SK-N-SH (cell line): ENCODE measurements at regions not wholly inside any gene's neighbourhood (a gene's known extent, or its start where the extent isn't known, plus 50 kb on each side); places are given as distances from the start of the nearest gene placed in this dataset.

Experiments
- CTCF ChIA-PET: fragments of 300-600, 350-600 bp; formaldehyde crosslinking; extraction: SDS; loops from one replicate; lab custom pipeline; 2021; lab: Yijun Ruan, JAX
- POLR2A ChIA-PET: fragments of 350-600 bp; sonication (Branson Sonifier 250); formaldehyde crosslinking; extraction: SDS; loops from one replicate; lab custom pipeline; 2020; ENCODE audit warnings: antibody characterized with exemption, inconsistent platforms; lab: Yijun Ruan, JAX
- DNase-seq: peaks from one replicate; pipeline ENCODE4 v3.0.0; 2012
- H2AFZ ChIP-seq: fragments of 200-600 bp; sonication (generic); 2 replicates; pipeline ENCODE4 v1.8.1; 2016; ENCODE audit warnings: antibody characterized with exemption, mild to moderate bottlenecking, low read depth
- H3F3A ChIP-seq: fragments of 200-600 bp; sonication (generic); replicated peaks from 2 replicates; pipeline ENCODE3; 2016; ENCODE audit warnings: antibody characterized with exemption, mild to moderate bottlenecking; ENCODE audit not compliant: insufficient read depth
- H3K27ac ChIP-seq, 2 experiments: fragments of 200-500 bp in 1 of 2; fragments of 200-600 bp in 1 of 2; sonication (Bioruptor generic) in 1 of 2; sonication (generic), shearing (Covaris generic) in 1 of 2; 2 replicates each; pipeline versions ENCODE4 v1.5.1 to v1.6.1; 2014 to 2016; ENCODE audit warnings: low read depth in 2 of 2, inconsistent platforms in 1 of 2, low read length in 1 of 2, mild to moderate bottlenecking in 1 of 2, mixed read lengths in 1 of 2
- H3K27me3 ChIP-seq: fragments of 200-600 bp; sonication (generic), shearing (Covaris generic); 2 replicates; pipeline ENCODE4 v1.6.1; 2016; ENCODE audit warnings: mixed run types; ENCODE audit not compliant: insufficient read depth
- H3K36me3 ChIP-seq, 2 experiments: fragments of 200-500 bp in 1 of 2; fragments of 200-600 bp in 1 of 2; sonication (Bioruptor generic) in 1 of 2; sonication (generic) in 1 of 2; replicated peaks in 1 of 2; 2 replicates each; pipeline versions ENCODE3 to v1.5.1; 2014 to 2016; ENCODE audit warnings: low read length in 1 of 2, mild to moderate bottlenecking in 1 of 2; ENCODE audit not compliant: insufficient read depth in 2 of 2, control insufficient read depth in 1 of 2
- H3K4me1 ChIP-seq, 2 experiments: fragments of 200-500 bp in 1 of 2; fragments of 200-600 bp in 1 of 2; sonication (Bioruptor generic) in 1 of 2; sonication (generic), shearing (Covaris generic) in 1 of 2; 2 replicates each; pipeline versions ENCODE4 v1.5.1 to v1.6.1; 2014 to 2016; ENCODE audit warnings: low read depth in 1 of 2, low read length in 1 of 2, mixed run types in 1 of 2; ENCODE audit not compliant: insufficient read depth in 2 of 2, control insufficient read depth in 1 of 2
- H3K4me2 ChIP-seq: fragments of 200-600 bp; sonication (generic), shearing (Covaris generic); 2 replicates; pipeline ENCODE4 v1.6.1; 2017; ENCODE audit warnings: mixed run types
- H3K4me3 ChIP-seq, 2 experiments: fragments of 200-500 bp in 1 of 2; fragments of 200-600 bp in 1 of 2; sonication (Bioruptor generic) in 1 of 2; sonication (generic), shearing (Covaris generic) in 1 of 2; 2 replicates each; pipeline versions ENCODE4 v1.5.1 to v1.8.1; 2014 to 2016; ENCODE audit warnings: low read depth in 2 of 2, inconsistent platforms in 1 of 2, low read length in 1 of 2, mild to moderate bottlenecking in 1 of 2, mixed read lengths in 1 of 2, moderate library complexity in 1 of 2
- H3K79me2 ChIP-seq: fragments of 200-600 bp; sonication (generic); 2 replicates; pipeline ENCODE4 v1.8.1; 2017; ENCODE audit warnings: mild to moderate bottlenecking; ENCODE audit not compliant: insufficient read depth
- H3K9ac ChIP-seq: fragments of 200-600 bp; sonication (generic); 2 replicates; pipeline ENCODE4 v1.6.1; 2017; ENCODE audit warnings: mixed run types
- H3K9me2 ChIP-seq: fragments of 200-600 bp; sonication (generic); 2 replicates; pipeline ENCODE4 v1.6.1; 2017; ENCODE audit warnings: mixed run types
- H3K9me3 ChIP-seq: fragments of 200-600 bp; sonication (generic); 2 replicates; pipeline ENCODE4 v1.6.1; 2017; ENCODE audit warnings: mixed run types, mild to moderate bottlenecking, moderate library complexity
- H4K20me1 ChIP-seq: fragments of 200-600 bp; sonication (generic); 2 replicates; pipeline ENCODE4 v1.6.1; 2017; ENCODE audit warnings: mild to moderate bottlenecking, mixed run types; ENCODE audit not compliant: insufficient read depth
- CHD2 ChIP-seq: fragments of 150-350 bp; IDR thresholded peaks from 2 replicates; pipeline ENCODE4 v1.6.1; 2018; ENCODE audit warnings: low read length; ENCODE audit not compliant: partially characterized antibody
- ELF1 ChIP-seq: IDR thresholded peaks from 2 replicates; pipeline ENCODE4 v1.4.0; 2012
- EP300 ChIP-seq, 2 experiments: IDR thresholded peaks; 2 replicates each; pipeline versions ENCODE4 v1.4.0 to v1.6.1; 2012; ENCODE audit warnings: borderline replicate concordance in 1 of 2, low read depth in 1 of 2, low read length in 1 of 2
- EZH2phosphoT487 ChIP-seq: fragments of 200-600 bp; sonication (generic); IDR thresholded peaks from 2 replicates; pipeline ENCODE4 v1.6.1; 2017; ENCODE audit warnings: low read depth, mixed run types, mild to moderate bottlenecking, antibody characterized with exemption, moderate library complexity, borderline replicate concordance
- FOSL2 ChIP-seq: IDR thresholded peaks from 2 replicates; pipeline ENCODE4 v1.4.0; 2012; ENCODE audit warnings: low read depth, mild to moderate bottlenecking, moderate library complexity, borderline replicate concordance
- FOXJ3 ChIP-seq: sonication (generic); formaldehyde crosslinking; IDR thresholded peaks from 2 replicates; pipeline ENCODE4 v1.5.1; 2020; ENCODE audit warnings: mild to moderate bottlenecking, missing genetic modification reagents
- GABPA ChIP-seq: IDR thresholded peaks from 2 replicates; pipeline ENCODE4 v1.4.0; 2012; ENCODE audit warnings: low read depth, mild to moderate bottlenecking
- GATA2 ChIP-seq: sonication (generic); formaldehyde crosslinking; IDR thresholded peaks from 2 replicates; pipeline ENCODE4 v1.5.0; 2020; ENCODE audit warnings: mild to moderate bottlenecking, missing genetic modification reagents
- IRF3 ChIP-seq: fragments of 150-350 bp; IDR thresholded peaks from 2 replicates; pipeline ENCODE4 v1.6.1; 2016; ENCODE audit warnings: mild to moderate bottlenecking, low read depth, low read length
- JUND ChIP-seq: IDR thresholded peaks from 2 replicates; pipeline ENCODE4 v1.4.0; 2012
- MAX ChIP-seq: IDR thresholded peaks from 2 replicates; pipeline ENCODE4 v1.4.0; 2012; ENCODE audit warnings: low read depth
- MEF2A ChIP-seq: IDR thresholded peaks from 2 replicates; pipeline ENCODE4 v1.4.0; 2012; ENCODE audit warnings: low read depth, borderline replicate concordance
- NFIC ChIP-seq: IDR thresholded peaks from 2 replicates; pipeline ENCODE4 v1.4.0; 2012; ENCODE audit warnings: borderline replicate concordance
- NRF1 ChIP-seq: IDR thresholded peaks from 2 replicates; pipeline ENCODE4 v1.6.1; 2012; ENCODE audit warnings: low read depth, mild to moderate bottlenecking, low read length
- RCOR1 ChIP-seq: fragments of 150-350 bp; IDR thresholded peaks from 2 replicates; pipeline ENCODE4 v1.6.1; 2017; ENCODE audit warnings: antibody characterized with exemption, low read length
- REST ChIP-seq: IDR thresholded peaks from 2 replicates; pipeline ENCODE4 v1.6.1; 2012; ENCODE audit warnings: mild to moderate bottlenecking, low read depth, low read length, moderate library complexity
- RFX5 ChIP-seq: IDR thresholded peaks from 2 replicates; pipeline ENCODE4 v1.6.1; 2012; ENCODE audit warnings: mild to moderate bottlenecking, improper control_type of control experiment, low read length
- USF2 ChIP-seq: fragments of 150-350 bp; IDR thresholded peaks from 2 replicates; pipeline ENCODE4 v1.6.1; 2017; ENCODE audit warnings: antibody characterized with exemption, low read length, low read depth, borderline replicate concordance
- YY1 ChIP-seq: IDR thresholded peaks from 2 replicates; pipeline ENCODE4 v1.4.0; 2012; ENCODE audit warnings: low read depth, mild to moderate bottlenecking
- WGBS: methylation state at CpG from one replicate; pipeline ENCODE4 v1.1.6; 2017; ENCODE audit warnings: low lambda C conversion rate; 5-methylcytosine and 5-hydroxymethylcytosine counted together

- ChIA-PET POLR2A (no interaction called here), CTCF (interaction anchor here (0.8 kb wide), 1 partner anchor 38 kb away, joined by 3 read pairs; no protein-coding TSS in a partner anchor)
These were observed 358.2 kb downstream of the CD109 start for GRCh38 chr6:74054190-74054589.

GRCh38 chr6:74050921-74051320 is 354.9 kb downstream of the CD109 start:
- ChIA-PET POLR2A (no interaction called here), CTCF (no interaction called here)
- no peak for TF ChIP-seq REST
- no peak for TF ChIP-seq MAX
- no peak for TF ChIP-seq MEF2A
- TF ChIP-seq ELF1: no peak
- no peak for TF ChIP-seq EZH2phosphoT487
- TF ChIP-seq GABPA: no peak
- TF ChIP-seq NFIC: no peak
- TF ChIP-seq FOXJ3: no peak
- TF ChIP-seq JUND: no peak
- no peak for TF ChIP-seq GATA2 (CRISPR knock-in tag)
- no peak for TF ChIP-seq NRF1
- no peak for TF ChIP-seq YY1
- TF ChIP-seq RFX5: no peak
- TF ChIP-seq EP300 (IDR thresholded peaks at IDR 0.05; ENCODE audit: borderline replicate concordance in 1 of 2, low read depth in 1 of 2, low read length in 1 of 2): no peak
- no peak for TF ChIP-seq RCOR1
- TF ChIP-seq IRF3: no peak
- no peak for TF ChIP-seq CHD2
- Histone ChIP-seq H4K20me1 (no peaks in the 10 kb centered on the region), H3K79me2 (no peaks in the 10 kb centered on the region), H3K9me2 (no peaks in the 10 kb centered on the region), H3K27me3 (no peaks in the 10 kb centered on the region; the same call in 1 of the 2 replicates), H3K36me3 (no peaks in the 10 kb centered on the region), H3K4me1 (no peaks in the 10 kb centered on the region), H3F3A (no peaks in the 10 kb centered on the region), H3K4me3 (no peak overlapping the region), H2AFZ (no peak overlapping the region), H3K4me2 (no peak overlapping the region), H3K9ac (no peak overlapping the region), H3K9me3 (no peaks in the 10 kb centered on the region), H3K27ac (no peak overlapping the region)
- 6% methylated on average over 3 of the region's 3 CpGs for WGBS
- no peak for DNase-seq

More at GRCh38 chr6:74054190-74054589, 358.2 kb downstream of the CD109 start:
- no peak overlapping the region for H3K9ac ChIP-seq
- H4K20me1 ChIP-seq: no peaks in the 10 kb centered on the region
- H3K4me3 ChIP-seq: no peak overlapping the region
- DNase-seq: no peak
- no peaks in the 10 kb centered on the region; the same call in 1 of the 2 replicates for H3K27me3 ChIP-seq
- no peaks in the 10 kb centered on the region for H3K79me2 ChIP-seq
- H3K27ac ChIP-seq: no peak overlapping the region
- H3K4me1 ChIP-seq: no peaks in the 10 kb centered on the region
- no peak for TF ChIP-seq NRF1
- TF ChIP-seq USF2: no peak
- TF ChIP-seq FOSL2: no peak
- no peak for TF ChIP-seq RFX5
- H3F3A ChIP-seq: no peaks in the 10 kb centered on the region
- H2AFZ ChIP-seq: no peak overlapping the region
- no peaks in the 10 kb centered on the region for H3K36me3 ChIP-seq
- H3K4me2 ChIP-seq: no peak overlapping the region
- H3K9me3 ChIP-seq: no peaks in the 10 kb centered on the region
- 0 out of 2 replicates have a peak, but pooled peaks cover 3% of the 10 kb centered on the region for H3K9me2 ChIP-seq
